ENCODE measurements at regions not wholly inside any gene's neighbourhood (a gene's known extent, or its start where the extent isn't known, plus 50 kb on each side); places are given as distances from the start of the nearest gene placed in this dataset.

DNA sequence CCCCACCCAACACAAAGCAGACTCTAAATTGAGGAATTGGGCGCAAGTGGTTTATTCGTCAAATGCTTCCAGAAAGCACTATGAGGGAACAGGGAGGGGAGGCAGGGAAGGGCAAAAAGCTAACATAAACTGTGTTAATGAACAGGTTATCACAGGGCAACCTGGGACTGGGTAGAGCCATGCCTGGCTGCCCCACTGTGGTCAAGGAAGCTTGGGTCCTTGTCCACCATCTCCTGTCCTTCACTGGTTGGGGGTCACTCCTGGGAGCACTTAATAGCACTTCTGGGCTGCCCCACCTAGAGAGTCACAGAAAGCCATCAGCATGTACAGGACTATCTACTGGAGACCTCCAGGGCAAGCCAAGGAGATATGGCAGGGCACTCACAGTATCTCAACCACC lies 102.3 kb downstream of the LINC00237 start:
- Histone ChIP-seq H3K27ac (no peak overlapping the region), H3K4me3 (no peak overlapping the region), H3K9me3 (no peaks in the 10 kb centered on the region), H3K36me3 (no peaks in the 10 kb centered on the region), H3K4me1 (no peaks in the 10 kb centered on the region), H3K27me3 (peaks cover 0 to 2% (median 0%) of the 10 kb centered on the region in 3 donors)
- intact Hi-C loops (cut with DNase I; ENCODE audit: low total_unique reads) (no loop called here), in situ Hi-C loops (cut with MboI; ENCODE audit: low sequenced_read_pairs in 4 of 4) (no loop called here)
- DNase-seq (no peak), ATAC-seq (no peak)
- TF ChIP-seq CTCF (IDR thresholded peaks at IDR 0.05 in 4 of 5, conservative IDR thresholded peaks at IDR 0.05 in 1 of 5): no peak
- TF ChIP-seq POLR2A (IDR thresholded peaks at IDR 0.05): no peak

DNA sequence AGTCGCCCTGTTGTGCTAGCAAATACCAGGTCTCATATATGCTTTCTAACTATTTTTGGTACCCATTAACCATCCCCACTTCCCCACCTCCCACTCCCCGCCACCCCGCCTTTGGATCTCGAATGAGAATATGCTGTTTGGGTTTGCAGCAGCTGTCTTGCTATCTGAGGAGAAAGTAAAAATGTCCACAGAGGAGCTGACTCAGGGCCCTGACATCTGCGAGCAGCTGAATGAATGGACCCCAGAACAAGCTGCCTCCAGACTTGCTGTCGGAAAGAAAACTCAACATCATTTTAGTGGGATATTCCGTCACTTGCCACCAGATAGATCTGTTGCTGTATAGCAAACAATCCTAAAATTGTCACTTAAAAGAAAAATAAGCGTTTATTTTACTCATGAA lies 103.7 kb downstream of the LINC00237 start:
- no peak for ATAC-seq
- intact Hi-C loops (cut with DNase I; ENCODE audit: low total_unique reads) (no loop called here), in situ Hi-C loops (cut with MboI; ENCODE audit: low sequenced_read_pairs in 4 of 4) (no loop called here)
- H3K4me3 ChIP-seq: no peak overlapping the region
- TF ChIP-seq CTCF (IDR thresholded peaks at IDR 0.05 in 4 of 5, conservative IDR thresholded peaks at IDR 0.05 in 1 of 5) (no peak), POLR2A (IDR thresholded peaks at IDR 0.05) (no peak)
- no peak overlapping the region for H3K27ac ChIP-seq
- H3K9me3 ChIP-seq: no peaks in the 10 kb centered on the region
- H3K4me1 ChIP-seq: no peaks in the 10 kb centered on the region
- H3K36me3 ChIP-seq: no peaks in the 10 kb centered on the region
- DNase-seq: no peak
- peaks cover 0 to 2% (median 0%) of the 10 kb centered on the region in 3 donors for H3K27me3 ChIP-seq

DNA sequence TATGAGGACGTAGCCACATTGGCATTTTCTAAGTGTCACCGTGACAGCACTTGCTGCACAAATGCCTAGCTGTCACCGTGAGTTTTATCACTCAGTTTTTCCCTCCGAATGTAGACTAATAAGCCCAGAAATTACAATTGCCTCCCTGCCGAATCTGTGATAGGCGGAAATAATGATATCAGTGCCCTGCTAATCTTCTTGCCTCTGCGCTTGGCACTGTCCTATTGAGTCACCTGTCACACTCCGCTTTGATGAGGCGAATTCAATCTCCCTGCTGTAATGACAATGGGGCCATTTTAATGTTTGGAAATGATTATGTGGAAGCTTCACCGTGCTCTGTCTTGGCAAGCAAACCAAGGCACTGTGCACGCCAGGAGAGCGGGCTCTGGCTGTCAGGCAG lies 112.8 kb downstream of the LINC00237 start:
- in situ Hi-C loops (cut with MboI; ENCODE audit: low sequenced_read_pairs in 4 of 4): no loop called here
- no peak for ATAC-seq
- TF ChIP-seq CTCF (IDR thresholded peaks at IDR 0.05 in 4 of 5, conservative IDR thresholded peaks at IDR 0.05 in 1 of 5) (no peak), POLR2A (IDR thresholded peaks at IDR 0.05) (no peak)
- DNase-seq: no peak
- H3K36me3 ChIP-seq: no peaks in the 10 kb centered on the region
- intact Hi-C loops (cut with DNase I; ENCODE audit: low total_unique reads): no loop called here
- H3K4me3 ChIP-seq: no peak overlapping the region
- no peak overlapping the region for H3K27ac ChIP-seq
- H3K9me3 ChIP-seq: no peaks in the 10 kb centered on the region
- no peaks in the 10 kb centered on the region for H3K4me1 ChIP-seq
- peaks cover 14 to 24% (median 23%) of the 10 kb centered on the region in 3 donors for H3K27me3 ChIP-seq

DNA sequence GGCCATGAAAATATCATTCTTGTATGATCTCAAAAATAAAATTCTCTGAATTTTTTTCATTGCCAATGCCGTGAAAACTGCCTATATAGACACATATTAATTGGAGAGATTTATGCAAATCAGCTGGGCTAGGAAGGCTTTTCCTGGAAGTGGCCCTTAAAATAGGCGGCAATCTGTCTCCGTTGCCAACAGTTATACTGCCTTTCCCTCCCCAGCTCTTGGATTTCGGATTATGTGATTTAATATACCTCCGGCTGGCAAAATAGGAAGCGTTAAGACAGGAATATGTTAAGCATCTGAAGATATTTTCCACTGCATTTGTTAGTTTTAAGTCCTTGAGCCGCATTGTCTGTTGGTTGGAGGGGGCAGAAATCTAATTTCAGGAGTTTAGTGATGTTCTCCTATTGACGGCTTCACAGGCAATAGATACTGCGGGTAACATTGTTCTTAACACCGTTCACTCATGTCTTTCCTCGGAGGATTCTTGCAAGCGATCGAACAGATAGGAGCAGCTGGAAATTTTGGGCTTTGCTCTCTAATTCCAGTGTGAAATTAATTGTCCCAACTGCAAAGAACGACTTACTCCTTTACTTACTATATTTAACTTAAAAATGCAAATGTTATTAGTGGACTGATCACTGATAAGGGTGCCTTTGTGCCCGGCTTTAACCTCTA lies 113.3 kb downstream of the LINC00237 start:
- Histone ChIP-seq H3K9me3 (no peaks in the 10 kb centered on the region), H3K4me1 (no peaks in the 10 kb centered on the region), H3K27me3 (peaks cover 14 to 24% (median 23%) of the 10 kb centered on the region in 3 donors), H3K36me3 (no peaks in the 10 kb centered on the region), H3K4me3 (no peak overlapping the region), H3K27ac (no peak overlapping the region)
- no peak for DNase-seq
- in situ Hi-C loops (cut with MboI; ENCODE audit: low sequenced_read_pairs in 4 of 4) (no loop called here), intact Hi-C loops (cut with DNase I; ENCODE audit: low total_unique reads) (no loop called here)
- TF ChIP-seq POLR2A (IDR thresholded peaks at IDR 0.05): no peak
- TF ChIP-seq CTCF (IDR thresholded peaks at IDR 0.05 in 4 of 5, conservative IDR thresholded peaks at IDR 0.05 in 1 of 5): no peak
- ATAC-seq: no peak

DNA sequence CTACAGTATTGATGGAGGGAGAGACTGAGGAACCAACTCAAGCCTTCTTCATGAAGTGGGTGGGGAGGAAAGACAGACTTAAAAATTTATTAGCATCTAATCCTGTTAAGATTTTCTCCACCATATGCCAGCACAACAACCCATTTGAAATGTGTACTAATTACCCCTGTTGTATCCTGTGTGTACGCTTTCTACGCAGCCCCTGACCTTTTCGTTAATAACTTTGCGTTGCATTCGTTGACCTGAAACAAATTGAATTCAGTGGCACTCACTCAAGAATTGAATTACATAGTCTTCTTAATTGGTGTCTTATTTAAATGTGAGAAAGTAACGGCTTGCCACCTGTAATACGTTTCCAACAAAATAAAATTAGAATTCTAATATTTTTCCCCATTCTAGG lies 113.9 kb downstream of the LINC00237 start:
- Histone ChIP-seq H3K36me3 (no peaks in the 10 kb centered on the region), H3K4me1 (no peaks in the 10 kb centered on the region), H3K9me3 (no peaks in the 10 kb centered on the region), H3K4me3 (no peak overlapping the region), H3K27ac (no peak overlapping the region), H3K27me3 (peaks cover 14 to 24% (median 23%) of the 10 kb centered on the region in 3 donors)
- in situ Hi-C loops (cut with MboI; ENCODE audit: low sequenced_read_pairs in 4 of 4): no loop called here
- TF ChIP-seq POLR2A (IDR thresholded peaks at IDR 0.05): no peak
- no peak for TF ChIP-seq CTCF (IDR thresholded peaks at IDR 0.05 in 4 of 5, conservative IDR thresholded peaks at IDR 0.05 in 1 of 5)
- ATAC-seq (no peak), DNase-seq (no peak)
- intact Hi-C loops (cut with DNase I; ENCODE audit: low total_unique reads): no loop called here
